ENCODE measurements at regions not wholly inside any gene's neighbourhood (a gene's known extent, or its start where the extent isn't known, plus 50 kb on each side); places are given as distances from the start of the nearest gene placed in this dataset.
"Not testable (repeated sequence)": the region's sequence is repeated elsewhere in the genome, so short reads cannot be mapped to it uniquely, and the experiment has no call there.

GRCh38 chr20:29085625-29086024, 2171.8 kb upstream of the DEFB115 start:
- DNase-seq (ENCODE audit: low read depth): no peak
- TF ChIP-seq CTCF (conservative IDR thresholded peaks at IDR 0.05; ENCODE audit: control insufficient read depth, insufficient read depth, low read depth, low read length): no peak
- no peak overlapping the region for H3K4me3 ChIP-seq (ENCODE audit: control insufficient read depth, low read depth, low read length)

GRCh38 chr20:29086145-29086718, 2171.2 kb upstream of the DEFB115 start:
- H3K4me3 ChIP-seq (ENCODE audit: control insufficient read depth, low read depth, low read length); DNase-seq (ENCODE audit: low read depth): not testable (repeated sequence)

GRCh38 chr20:29086938-29087337, 2170.5 kb upstream of the DEFB115 start:
- no peak overlapping the region for H3K4me3 ChIP-seq (ENCODE audit: control insufficient read depth, low read depth, low read length)
- DNase-seq (ENCODE audit: low read depth): no peak
- no peak for TF ChIP-seq CTCF (conservative IDR thresholded peaks at IDR 0.05; ENCODE audit: control insufficient read depth, insufficient read depth, low read depth, low read length)

GRCh38 chr20:29087887-29088286, 2169.6 kb upstream of the DEFB115 start:
- not testable (repeated sequence) for H3K4me3 ChIP-seq (ENCODE audit: control insufficient read depth, low read depth, low read length); DNase-seq (ENCODE audit: low read depth)

GRCh38 chr20:29088472-29088871, 2169.0 kb upstream of the DEFB115 start:
- H3K4me3 ChIP-seq (ENCODE audit: control insufficient read depth, low read depth, low read length); DNase-seq (ENCODE audit: low read depth): not testable (repeated sequence)

- not testable (repeated sequence) for H3K4me3 ChIP-seq (ENCODE audit: control insufficient read depth, low read depth, low read length); DNase-seq (ENCODE audit: low read depth)
Measured at GRCh38 chr20:29089409-29089808, 2168.1 kb upstream of the DEFB115 start.

GRCh38 chr20:29093958-29094357, 2163.5 kb upstream of the DEFB115 start:
- not testable (repeated sequence) for DNase-seq (ENCODE audit: low read depth); H3K4me3 ChIP-seq (ENCODE audit: control insufficient read depth, low read depth, low read length)

- not testable (repeated sequence) for H3K4me3 ChIP-seq (ENCODE audit: control insufficient read depth, low read depth, low read length); DNase-seq (ENCODE audit: low read depth)
Measured at GRCh38 chr20:29096695-29097094, 2160.8 kb upstream of the DEFB115 start.

GRCh38 chr20:29107884-29108283, 2149.6 kb upstream of the DEFB115 start:
- H3K4me3 ChIP-seq (ENCODE audit: control insufficient read depth, low read depth, low read length); DNase-seq (ENCODE audit: low read depth): not testable (repeated sequence)

- H3K4me3 ChIP-seq (ENCODE audit: control insufficient read depth, low read depth, low read length); DNase-seq (ENCODE audit: low read depth): not testable (repeated sequence)
Measured at GRCh38 chr20:29109386-29109785, 2148.1 kb upstream of the DEFB115 start.

GRCh38 chr20:29115097-29115496, 2142.4 kb upstream of the DEFB115 start:
- not testable (repeated sequence) for DNase-seq (ENCODE audit: low read depth); H3K4me3 ChIP-seq (ENCODE audit: control insufficient read depth, low read depth, low read length)

GRCh38 chr20:29119141-29119540, 2138.3 kb upstream of the DEFB115 start:
- no peak for TF ChIP-seq CTCF (conservative IDR thresholded peaks at IDR 0.05; ENCODE audit: control insufficient read depth, insufficient read depth, low read depth, low read length)
- no peak overlapping the region for H3K4me3 ChIP-seq (ENCODE audit: control insufficient read depth, low read depth, low read length)
- no peak for DNase-seq (ENCODE audit: low read depth)

GRCh38 chr20:29119684-29120083, 2137.8 kb upstream of the DEFB115 start:
- H3K4me3 ChIP-seq (ENCODE audit: control insufficient read depth, low read depth, low read length); DNase-seq (ENCODE audit: low read depth): not testable (repeated sequence)

GRCh38 chr20:29120088-29120487, 2137.4 kb upstream of the DEFB115 start:
- not testable (repeated sequence) for H3K4me3 ChIP-seq (ENCODE audit: control insufficient read depth, low read depth, low read length)

GRCh38 chr20:29120575-29120974, 2136.9 kb upstream of the DEFB115 start:
- not testable (repeated sequence) for H3K4me3 ChIP-seq (ENCODE audit: control insufficient read depth, low read depth, low read length); DNase-seq (ENCODE audit: low read depth)

More at GRCh38 chr20:29120088-29120487, 2137.4 kb upstream of the DEFB115 start:
- not testable (repeated sequence) for DNase-seq (ENCODE audit: low read depth)

- H3K4me3 ChIP-seq (ENCODE audit: control insufficient read depth, low read depth, low read length): not testable (repeated sequence)
Measured at GRCh38 chr20:29122784-29123183, 2134.7 kb upstream of the DEFB115 start.

More at GRCh38 chr20:29122784-29123183, 2134.7 kb upstream of the DEFB115 start:
- not testable (repeated sequence) for DNase-seq (ENCODE audit: low read depth)

Measured in fibroblast of mammary gland (primary cell).